WTC11 (cell line): ENCODE measurements at regions not wholly inside any gene's neighbourhood (a gene's known extent, or its start where the extent isn't known, plus 50 kb on each side); places are given as distances from the start of the nearest gene placed in this dataset.

Experiments
- CREB1 ChIP-seq: sonication (generic); formaldehyde crosslinking; IDR thresholded peaks from 2 replicates; pipeline ENCODE4 v1.8.0; 2023; ENCODE audit warnings: mild to moderate bottlenecking, missing genetic modification reagents
- CTCF ChIP-seq: fragments of 200-600 bp; IDR thresholded peaks from 2 replicates; pipeline ENCODE4 v1.8.0; 2022; ENCODE audit warnings: antibody characterized with exemption
- E2F4 ChIP-seq: sonication (generic); formaldehyde crosslinking; IDR thresholded peaks from 2 replicates; pipeline ENCODE4 v1.8.1; 2022; ENCODE audit warnings: low read depth, mild to moderate bottlenecking, moderate library complexity, missing genetic modification reagents, borderline replicate concordance
- ESRRA ChIP-seq: sonication (generic); formaldehyde crosslinking; IDR thresholded peaks from 2 replicates; pipeline ENCODE4 v1.8.1; 2022; ENCODE audit warnings: mild to moderate bottlenecking, missing genetic modification reagents, borderline replicate concordance
- FOXP1 ChIP-seq: sonication (generic); formaldehyde crosslinking; IDR thresholded peaks from 2 replicates; pipeline ENCODE4 v1.8.0; 2022; ENCODE audit warnings: missing genetic modification reagents, mild to moderate bottlenecking, moderate library complexity, borderline replicate concordance
- IRF2 ChIP-seq: sonication (generic); formaldehyde crosslinking; IDR thresholded peaks from 2 replicates; pipeline ENCODE4 v1.8.0; 2022; ENCODE audit warnings: low read depth, missing genetic modification reagents, borderline replicate concordance
- MAX ChIP-seq: sonication (generic); formaldehyde crosslinking; IDR thresholded peaks from 2 replicates; pipeline ENCODE4 v1.8.0; 2022; ENCODE audit warnings: mild to moderate bottlenecking, missing genetic modification reagents
- PRDM15 ChIP-seq: sonication (generic); formaldehyde crosslinking; IDR thresholded peaks from 2 replicates; pipeline ENCODE4 v1.8.0; 2022; ENCODE audit warnings: missing genetic modification reagents
- STAT6 ChIP-seq: sonication (generic); formaldehyde crosslinking; conservative IDR thresholded peaks from 2 replicates; pipeline ENCODE4 v1.8.1; 2023; ENCODE audit warnings: mild to moderate bottlenecking, low read depth, missing genetic modification reagents, moderate library complexity
- TCF7 ChIP-seq: sonication (generic); formaldehyde crosslinking; IDR thresholded peaks from 2 replicates; pipeline ENCODE4 v1.8.0; 2022; ENCODE audit warnings: mild to moderate bottlenecking, low read depth, missing genetic modification reagents, moderate library complexity
- USF1 ChIP-seq: sonication (generic); formaldehyde crosslinking; IDR thresholded peaks from 2 replicates; pipeline ENCODE4 v1.8.0; 2022; ENCODE audit warnings: mild to moderate bottlenecking, missing genetic modification reagents
- ZNF138 ChIP-seq: sonication (generic); formaldehyde crosslinking; conservative IDR thresholded peaks from 2 replicates; pipeline ENCODE4 v1.8.1; 2022; ENCODE audit warnings: mild to moderate bottlenecking, moderate library complexity, missing genetic modification reagents
- ZNF232 ChIP-seq: sonication (generic); formaldehyde crosslinking; IDR thresholded peaks from 2 replicates; pipeline ENCODE4 v1.8.0; 2022; ENCODE audit warnings: mild to moderate bottlenecking, missing genetic modification reagents

GRCh38 chr15:87239582-87240230 is 1016.8 kb downstream of the NTRK3 start:
- TF ChIP-seq ESRRA (CRISPR knock-in tag) = no peak
- TF ChIP-seq CTCF = no peak
- no peak for TF ChIP-seq CREB1 (CRISPR knock-in tag)
- TF ChIP-seq USF1 (CRISPR knock-in tag) = no peak
- TF ChIP-seq MAX (CRISPR knock-in tag) = no peak
- no peak for TF ChIP-seq ZNF138
- TF ChIP-seq PRDM15 (CRISPR knock-in tag) = no peak
- TF ChIP-seq FOXP1 (CRISPR knock-in tag) = no peak
- no peak for TF ChIP-seq TCF7 (CRISPR knock-in tag)
- no peak for TF ChIP-seq ZNF232 (CRISPR knock-in tag)
- TF ChIP-seq E2F4 (CRISPR knock-in tag) = no peak
- no peak for TF ChIP-seq STAT6
- TF ChIP-seq IRF2 (CRISPR knock-in tag) = no peak
